H1 (cell line): ENCODE measurements at regions not wholly inside any gene's neighbourhood (a gene's known extent, or its start where the extent isn't known, plus 50 kb on each side); places are given as distances from the start of the nearest gene placed in this dataset.

Experiments
- CTCF ChIA-PET: fragments of 300-600 bp; sonication (Branson Sonifier 250); formaldehyde crosslinking; loops from one replicate; lab custom pipeline; 2021; ENCODE audit not compliant: partially characterized antibody; lab: Charles Lee
- POLR2A ChIA-PET: fragments of 300-600 bp; sonication (Branson Sonifier 250); formaldehyde crosslinking; loops from one replicate; lab custom pipeline; 2021; ENCODE audit warnings: inconsistent platforms; ENCODE audit not compliant: partially characterized antibody; lab: Charles Lee
- DNase-seq, 2 experiments: peaks; one replicate each; pipeline versions ENCODE4 v3.0.0 to v3.0.0-alpha.2; 2010 to 2022; ENCODE audit warnings: low spot score in 2 of 2, low read depth in 1 of 2, mixed read lengths in 1 of 2
- FAIRE-seq: peaks from 2 replicates; lab custom pipeline; 2011; peaks lifted over from hg19 to GRCh38; lab: Jason Lieb, UNC
- H2AFZ ChIP-seq: 2 replicates; pipeline ENCODE4 v1.8.1; 2012; ENCODE audit warnings: low read length, inconsistent platforms
- H2AK5ac ChIP-seq: 2 replicates; pipeline ENCODE4 v1.6.1; 2013; ENCODE audit warnings: low read depth, low read length
- H2BK120ac ChIP-seq: replicated peaks from 2 replicates; pipeline ENCODE3; 2013; ENCODE audit warnings: low read depth, low read length, inconsistent platforms
- H2BK12ac ChIP-seq: 2 replicates; pipeline ENCODE4 v1.6.1; 2013; ENCODE audit warnings: low read depth, low read length
- H2BK15ac ChIP-seq: 2 replicates; pipeline ENCODE4 v1.6.1; 2013; ENCODE audit warnings: low read length
- H2BK20ac ChIP-seq: 2 replicates; pipeline ENCODE4 v1.6.1; 2013; ENCODE audit warnings: low read length
- H2BK5ac ChIP-seq: 2 replicates; pipeline ENCODE4 v1.6.1; 2013; ENCODE audit warnings: low read depth, low read length
- H3K14ac ChIP-seq: 2 replicates; pipeline ENCODE4 v1.6.1; 2013; ENCODE audit warnings: inconsistent platforms; ENCODE audit not compliant: insufficient read length
- H3K18ac ChIP-seq: 2 replicates; pipeline ENCODE4 v1.6.1; 2013; ENCODE audit warnings: low read length; ENCODE audit errors: extremely low read depth
- H3K23ac ChIP-seq: 2 replicates; pipeline ENCODE4 v1.6.1; 2013; ENCODE audit warnings: inconsistent platforms; ENCODE audit not compliant: insufficient read length
- H3K23me2 ChIP-seq: 2 replicates; pipeline ENCODE4 v1.6.1; 2013; ENCODE audit warnings: low read depth, low read length
- H3K27ac ChIP-seq: 2 replicates; pipeline ENCODE4 v1.6.1; 2011; ENCODE audit warnings: low read depth, low read length, inconsistent platforms
- H3K27me3 ChIP-seq, 4 experiments: replicated peaks in 1 of 4; 1 replicate in 1 of 4; 2 replicates in 3 of 4; pipeline versions ENCODE4 v1.6.1 to v1.8.1; 2011 to 2013; ENCODE audit warnings: low read length in 3 of 4, mild to moderate bottlenecking in 3 of 4, inconsistent platforms in 2 of 4, mixed read lengths in 2 of 4, moderate library complexity in 1 of 4; ENCODE audit not compliant: control insufficient read depth in 3 of 4, insufficient read depth in 3 of 4; ENCODE audit errors: extremely low read depth in 1 of 4
- H3K36me3 ChIP-seq, 4 experiments: 2 replicates each; pipeline versions ENCODE4 v1.6.1 to v1.8.1; 2011 to 2013; ENCODE audit warnings: mild to moderate bottlenecking in 4 of 4, low read length in 3 of 4, moderate library complexity in 2 of 4, control low read depth in 1 of 4, inconsistent platforms in 1 of 4; ENCODE audit not compliant: insufficient read depth in 4 of 4, control insufficient read depth in 2 of 4
- H3K4ac ChIP-seq: replicated peaks from 2 replicates; pipeline ENCODE3; 2013; ENCODE audit warnings: low read length, low read depth, mixed read lengths, inconsistent platforms; ENCODE audit not compliant: insufficient read length
- H3K4me1 ChIP-seq, 4 experiments: replicated peaks in 1 of 4; 1 replicate in 1 of 4; 2 replicates in 3 of 4; pipeline versions ENCODE4 v1.6.1 to v1.8.1; 2011 to 2013; ENCODE audit warnings: low read length in 3 of 4, inconsistent platforms in 2 of 4, mixed read lengths in 1 of 4; ENCODE audit not compliant: insufficient read depth in 4 of 4, control insufficient read depth in 3 of 4
- H3K4me2 ChIP-seq, 2 experiments: 2 replicates each; pipeline versions ENCODE4 v1.6.1 to v1.8.1; 2011 to 2013; ENCODE audit warnings: low read depth in 2 of 2, low read length in 2 of 2, control low read depth in 1 of 2, inconsistent platforms in 1 of 2, mild to moderate bottlenecking in 1 of 2; ENCODE audit not compliant: insufficient read depth in 1 of 2
- H3K4me3 ChIP-seq, 4 experiments: fragments of 200-600, 300-600 bp in 1 of 4; sonication (generic), shearing (Covaris generic), sonication (Bioruptor Twin) in 1 of 4; 2 replicates each; pipeline versions ENCODE4 v1.5.1 to v1.8.1; 2011 to 2016; ENCODE audit warnings: low read length in 4 of 4, low read depth in 3 of 4, control low read depth in 2 of 4, inconsistent platforms in 2 of 4, mild to moderate bottlenecking in 2 of 4, mixed read lengths in 1 of 4, moderate library complexity in 1 of 4; ENCODE audit not compliant: insufficient read depth in 2 of 4; ENCODE audit errors: extremely low read depth in 1 of 4
- H3K56ac ChIP-seq: replicated peaks from 2 replicates; pipeline ENCODE3; 2013; ENCODE audit warnings: low read depth, mild to moderate bottlenecking, mixed read lengths, low read length, inconsistent platforms; ENCODE audit not compliant: insufficient read length
- H3K79me1 ChIP-seq: 2 replicates; pipeline ENCODE4 v1.6.1; 2013; ENCODE audit warnings: low read depth, low read length, control low read depth
- H3K79me2 ChIP-seq, 2 experiments: 2 replicates each; pipeline versions ENCODE4 v1.6.1 to v1.8.1; 2012 to 2013; ENCODE audit warnings: low read length in 2 of 2, mild to moderate bottlenecking in 2 of 2, inconsistent platforms in 1 of 2; ENCODE audit not compliant: insufficient read depth in 2 of 2, control insufficient read depth in 1 of 2
- H3K9ac ChIP-seq, 4 experiments: replicated peaks in 1 of 4; 1 replicate in 1 of 4; 2 replicates in 3 of 4; pipeline versions ENCODE4 v1.6.1 to v1.8.1; 2011 to 2013; ENCODE audit warnings: low read depth in 3 of 4, low read length in 3 of 4, control low read depth in 2 of 4, mild to moderate bottlenecking in 2 of 4, moderate library complexity in 2 of 4, inconsistent platforms in 1 of 4; ENCODE audit errors: extremely low read depth in 1 of 4
- H3K9me3 ChIP-seq, 2 experiments: 2 replicates each; pipeline versions ENCODE4 v1.6.1 to v1.8.1; 2012 to 2013; ENCODE audit warnings: mild to moderate bottlenecking in 2 of 2, moderate library complexity in 2 of 2, control low read depth in 1 of 2, inconsistent platforms in 1 of 2, low read depth in 1 of 2, low read length in 1 of 2, mixed read lengths in 1 of 2; ENCODE audit not compliant: insufficient read depth in 2 of 2
- H4K20me1 ChIP-seq, 2 experiments: replicated peaks in 1 of 2; 2 replicates each; pipeline versions ENCODE3 to v1.8.1; 2011 to 2013; ENCODE audit warnings: inconsistent platforms in 2 of 2, low read length in 2 of 2, mild to moderate bottlenecking in 1 of 2; ENCODE audit not compliant: insufficient read depth in 2 of 2, control insufficient read depth in 1 of 2
- H4K5ac ChIP-seq: 2 replicates; pipeline ENCODE4 v1.6.1; 2013; ENCODE audit warnings: low read length, low read depth, mixed read lengths, inconsistent platforms; ENCODE audit not compliant: insufficient read length
- H4K8ac ChIP-seq: 2 replicates; pipeline ENCODE4 v1.8.0; 2013; ENCODE audit warnings: mild to moderate bottlenecking, moderate library complexity, low read length, inconsistent platforms; ENCODE audit not compliant: insufficient read depth; ENCODE audit errors: extremely low read depth
- H4K91ac ChIP-seq: replicated peaks from 2 replicates; pipeline ENCODE3; 2013; ENCODE audit warnings: low read length, mixed read lengths, inconsistent platforms; ENCODE audit not compliant: insufficient read length
- ASH2L ChIP-seq: fragments of 200-600, 300-600 bp; sonication (generic); IDR thresholded peaks from one replicate; pipeline ENCODE4 v1.7.1; 2017; ENCODE audit warnings: low read length
- CBX5 ChIP-seq: fragments of 300-800, 300-1000 bp; sonication (generic); IDR thresholded peaks from 2 replicates; pipeline ENCODE4 v1.7.1; 2016; ENCODE audit warnings: antibody characterized with exemption, low read length, low read depth
- EGR1 ChIP-seq: IDR thresholded peaks from 2 replicates; pipeline ENCODE4 v1.6.1; 2011; ENCODE audit warnings: low read depth, low read length, borderline replicate concordance
- POU5F1 ChIP-seq: IDR thresholded peaks from 2 replicates; pipeline ENCODE4 v1.6.1; 2011; ENCODE audit warnings: low read depth, mild to moderate bottlenecking, low read length, moderate library complexity
- SP4 ChIP-seq: IDR thresholded peaks from 2 replicates; pipeline ENCODE4 v1.6.1; 2012; ENCODE audit warnings: low read length, inconsistent platforms
- TAF1 ChIP-seq: IDR thresholded peaks from 2 replicates; pipeline ENCODE4 v1.6.1; 2011; ENCODE audit warnings: mild to moderate bottlenecking, low read depth, low read length
- WGBS, 2 experiments: shearing (Covaris generic) in 1 of 2; methylation state at CpG; one replicate each; pipeline versions ENCODE4 v1.1.6 to v1.1.7; 2013 to 2015; ENCODE audit warnings: low lambda C conversion rate in 2 of 2, mixed read lengths in 2 of 2, inconsistent platforms in 1 of 2, low coverage in 1 of 2, missing lambda C conversion rate in 1 of 2; ENCODE audit not compliant: insufficient replicate concordance in 2 of 2, insufficient coverage in 1 of 2, insufficient read length in 1 of 2; ENCODE audit errors: extremely low coverage in 1 of 2, missing lambda C conversion rate in 1 of 2; 5-methylcytosine and 5-hydroxymethylcytosine counted together

- Histone ChIP-seq H3K9me3 (no peaks in the 10 kb centered on the region), H3K14ac (no peak overlapping the region), H2BK12ac (no peak overlapping the region), H3K4me1 (no peaks in the 10 kb centered on the region), H3K27me3 (no peaks in the 10 kb centered on the region), H3K23ac (no peak overlapping the region), H4K91ac (no peak overlapping the region), H2AK5ac (no peak overlapping the region), H3K4ac (no peak overlapping the region), H3K23me2 (no peaks in the 10 kb centered on the region), H2BK5ac (no peak overlapping the region), H3K4me3 (no peak overlapping the region), H3K9ac (no peak overlapping the region), H3K79me1 (no peaks in the 10 kb centered on the region), H3K79me2 (no peaks in the 10 kb centered on the region), H2BK120ac (no peak overlapping the region), H4K20me1 (no peaks in the 10 kb centered on the region), H2AFZ (no peak overlapping the region), H3K56ac (no peak overlapping the region), H2BK20ac (no peak overlapping the region), H3K18ac (no peak overlapping the region), H3K27ac (no peak overlapping the region), H4K8ac (no peak overlapping the region), H3K4me2 (no peak overlapping the region), H2BK15ac (no peak overlapping the region), H4K5ac (no peak overlapping the region), H3K36me3 (no peaks in the 10 kb centered on the region)
- FAIRE-seq (no peak), DNase-seq (no peak)
- ChIA-PET CTCF (interaction anchor here (1.6 kb wide), 1 partner anchor 13 kb away, joined by 3 read pairs; no protein-coding TSS in a partner anchor), POLR2A (no interaction called here)
- no peak for TF ChIP-seq EGR1
- no peak for TF ChIP-seq TAF1
- TF ChIP-seq ASH2L: no peak
- no peak for TF ChIP-seq POU5F1
- no peak for TF ChIP-seq SP4
- no peak for TF ChIP-seq CBX5
- WGBS, 2 experiments: 89% methylated on average over 1 of the region's 1 CpG; no CpG with 5 or more reads in 1 of the 2 experiments
Observed at GRCh38 chr5:125477586-125477975, 731.1 kb upstream of the ZNF608 start.
